ENCODE measurements at regions not wholly inside any gene's neighbourhood (a gene's known extent, or its start where the extent isn't known, plus 50 kb on each side); places are given as distances from the start of the nearest gene placed in this dataset.

- WGBS (ENCODE audit: insufficient coverage, insufficient replicate concordance, low lambda C conversion rate, missing lambda C conversion rate): 16% methylated on average over 6 of the region's 6 CpGs
- no TSS peak for BruUV-seq (replicated peaks)
- no peak for DNase-seq (ENCODE audit: low read depth, low spot score)
- no peaks in the 10 kb centered on the region for H3K36me3 ChIP-seq (ENCODE audit: control insufficient read depth in 2 of 2, insufficient read depth in 2 of 2, low read length in 1 of 2)
- TF ChIP-seq RELA (IDR thresholded peaks at IDR 0.05; ENCODE audit: borderline replicate concordance, partially characterized antibody): no peak
- H4K20me1 ChIP-seq (ENCODE audit: control insufficient read depth, insufficient read depth): no peaks in the 10 kb centered on the region
- ChIA-PET SMC1A (ENCODE audit: uncharacterized antibody, unreplicated experiment) (no interaction called here), CTCF (no interaction called here), RAD21 (ENCODE audit: unreplicated experiment) (no interaction called here), POLR2A (no interaction called here)
- H3K4me3 ChIP-seq: no peak overlapping the region
- H3K4me2 ChIP-seq (ENCODE audit: control insufficient read depth, insufficient read depth): no peak overlapping the region
- intact Hi-C loops (cut with micrococcal nuclease; ENCODE audit: unreplicated experiment): no loop called here
- no peaks in the 10 kb centered on the region for H3K9me3 ChIP-seq (replicated peaks; ENCODE audit: control insufficient read depth, insufficient read depth, low read length)
- ATAC-seq: no peak
- H2AFZ ChIP-seq (ENCODE audit: control insufficient read depth, low read depth, low read length): no peak overlapping the region
- H3K79me2 ChIP-seq (ENCODE audit: control insufficient read depth, insufficient read depth, low read length): no peaks in the 10 kb centered on the region
- H3K9ac ChIP-seq (ENCODE audit: control insufficient read depth, insufficient read depth, low read length): no peak overlapping the region
- no peaks in the 10 kb centered on the region for H3K4me1 ChIP-seq (ENCODE audit: control insufficient read depth, insufficient read depth, low read length)
- no peak overlapping the region for H3K27ac ChIP-seq (ENCODE audit: control insufficient read depth, insufficient read depth)
- no peak for FAIRE-seq
- in situ Hi-C loops (cut with MboI): no loop called here
- no peaks in the 10 kb centered on the region for H3K27me3 ChIP-seq (replicated peaks in 1 of 2; ENCODE audit: control insufficient read depth in 2 of 2, insufficient read depth in 2 of 2, low read length in 1 of 2)
These were observed 1598.9 kb upstream of the PIK3C3 start for GRCh38 chr18:40356168-40356567.

DNA sequence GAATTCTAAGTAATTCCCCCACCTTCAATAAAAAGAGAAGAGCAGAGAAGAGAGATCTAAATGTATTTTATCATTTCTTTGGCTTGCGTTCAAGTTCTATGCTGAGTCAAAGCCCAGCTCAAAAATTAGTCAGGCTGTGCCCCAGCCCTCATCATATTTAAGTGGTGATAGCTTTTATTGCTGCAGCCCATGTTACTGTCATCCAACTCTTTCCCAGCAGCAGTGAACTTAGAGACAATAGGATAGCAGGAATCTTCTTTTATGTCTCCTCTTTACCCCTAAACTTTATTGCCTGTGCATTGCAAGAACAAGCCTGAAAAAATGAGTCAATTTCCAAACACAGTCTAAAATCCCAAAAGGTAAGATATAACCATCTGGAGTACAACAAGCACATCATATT, 1599.3 kb upstream of the PIK3C3 start:
- H3K9ac ChIP-seq (ENCODE audit: control insufficient read depth, insufficient read depth, low read length): no peak overlapping the region
- no peak overlapping the region for H3K4me3 ChIP-seq
- H3K9me3 ChIP-seq (replicated peaks; ENCODE audit: control insufficient read depth, insufficient read depth, low read length): no peaks in the 10 kb centered on the region
- WGBS (ENCODE audit: insufficient coverage, insufficient replicate concordance, low lambda C conversion rate, missing lambda C conversion rate): 32% methylated on average over 1 of the region's 1 CpG
- ChIA-PET RAD21 (ENCODE audit: unreplicated experiment) (no interaction called here), POLR2A (no interaction called here), SMC1A (ENCODE audit: uncharacterized antibody, unreplicated experiment) (no interaction called here), CTCF (no interaction called here)
- H3K27ac ChIP-seq (ENCODE audit: control insufficient read depth, insufficient read depth): no peak overlapping the region
- H3K36me3 ChIP-seq (ENCODE audit: control insufficient read depth in 2 of 2, insufficient read depth in 2 of 2, low read length in 1 of 2): no peaks in the 10 kb centered on the region
- FAIRE-seq: no peak
- no peak for DNase-seq (ENCODE audit: low read depth, low spot score)
- H3K4me2 ChIP-seq (ENCODE audit: control insufficient read depth, insufficient read depth): no peak overlapping the region
- intact Hi-C loops (cut with micrococcal nuclease; ENCODE audit: unreplicated experiment) (no loop called here), in situ Hi-C loops (cut with MboI) (no loop called here)
- no peaks in the 10 kb centered on the region for H3K79me2 ChIP-seq (ENCODE audit: control insufficient read depth, insufficient read depth, low read length)
- no peak for ATAC-seq
- H4K20me1 ChIP-seq (ENCODE audit: control insufficient read depth, insufficient read depth): no peaks in the 10 kb centered on the region
- no peaks in the 10 kb centered on the region for H3K4me1 ChIP-seq (ENCODE audit: control insufficient read depth, insufficient read depth, low read length)
- H2AFZ ChIP-seq (ENCODE audit: control insufficient read depth, low read depth, low read length): no peak overlapping the region
- TF ChIP-seq ZBED1 (IDR thresholded peaks at IDR 0.05; ENCODE audit: borderline replicate concordance): no peak
- no TSS peak for BruUV-seq (replicated peaks)
- no peaks in the 10 kb centered on the region for H3K27me3 ChIP-seq (replicated peaks in 1 of 2; ENCODE audit: control insufficient read depth in 2 of 2, insufficient read depth in 2 of 2, low read length in 1 of 2)

DNA sequence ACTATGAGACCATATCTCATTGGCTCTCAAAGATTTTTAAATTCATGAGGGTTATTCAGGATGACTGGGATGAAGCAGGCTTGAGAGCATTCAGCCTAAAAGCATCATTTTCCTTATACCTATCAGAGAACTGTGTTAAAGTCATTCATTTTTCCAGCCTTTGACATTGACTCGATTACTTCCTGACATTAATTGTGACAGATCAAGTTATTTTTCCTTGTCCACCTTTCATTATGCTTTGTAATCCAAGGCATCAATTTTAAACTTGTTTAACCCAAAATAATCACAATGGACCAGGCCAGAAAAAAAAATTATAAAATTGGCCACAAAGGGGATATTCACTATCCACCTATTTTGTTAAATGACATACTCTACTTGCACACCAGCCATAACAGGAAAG, 1606.8 kb upstream of the PIK3C3 start:
- intact Hi-C loops (cut with micrococcal nuclease; ENCODE audit: unreplicated experiment): no loop called here
- Histone ChIP-seq H3K27me3 (replicated peaks in 1 of 2; ENCODE audit: control insufficient read depth in 2 of 2, insufficient read depth in 2 of 2, low read length in 1 of 2) (no peaks in the 10 kb centered on the region), H4K20me1 (ENCODE audit: control insufficient read depth, insufficient read depth) (no peaks in the 10 kb centered on the region), H3K4me1 (ENCODE audit: control insufficient read depth, insufficient read depth, low read length) (no peaks in the 10 kb centered on the region), H3K79me2 (ENCODE audit: control insufficient read depth, insufficient read depth, low read length) (no peaks in the 10 kb centered on the region), H3K4me3 (no peak overlapping the region), H3K36me3 (ENCODE audit: control insufficient read depth in 2 of 2, insufficient read depth in 2 of 2, low read length in 1 of 2) (no peaks in the 10 kb centered on the region), H3K4me2 (ENCODE audit: control insufficient read depth, insufficient read depth) (no peak overlapping the region), H2AFZ (ENCODE audit: control insufficient read depth, low read depth, low read length) (no peak overlapping the region), H3K9ac (ENCODE audit: control insufficient read depth, insufficient read depth, low read length) (no peak overlapping the region), H3K27ac (ENCODE audit: control insufficient read depth, insufficient read depth) (no peak overlapping the region), H3K9me3 (replicated peaks; ENCODE audit: control insufficient read depth, insufficient read depth, low read length) (no peaks in the 10 kb centered on the region)
- no peak for DNase-seq (ENCODE audit: low read depth, low spot score)
- ChIA-PET RAD21 (ENCODE audit: unreplicated experiment) (no interaction called here), POLR2A (no interaction called here), SMC1A (ENCODE audit: uncharacterized antibody, unreplicated experiment) (no interaction called here), CTCF (no interaction called here)
- no peak for FAIRE-seq
- in situ Hi-C loops (cut with MboI): no loop called here
- WGBS (ENCODE audit: insufficient coverage, insufficient replicate concordance, low lambda C conversion rate, missing lambda C conversion rate): 0% methylated on average over 1 of the region's 1 CpG
- no peak for ATAC-seq
- TF ChIP-seq SIN3A (IDR thresholded peaks at IDR 0.05; ENCODE audit: low read depth, low read length) (no peak), CREB1 (IDR thresholded peaks at IDR 0.05; ENCODE audit: low read depth) (no peak), NFYB (IDR thresholded peaks at IDR 0.05; ENCODE audit: insufficient read depth, low read depth, low read length) (no peak), TARDBP (IDR thresholded peaks at IDR 0.05; ENCODE audit: borderline replicate concordance) (no peak), PAX8 (IDR thresholded peaks at IDR 0.05) (no peak), TCF12 (IDR thresholded peaks at IDR 0.05; ENCODE audit: low read depth, low read length) (no peak)
- no TSS peak for BruUV-seq (replicated peaks)

Measured in GM12878 (cell line).